GM23248 (cell line): ENCODE measurements at regions not wholly inside any gene's neighbourhood (a gene's known extent, or its start where the extent isn't known, plus 50 kb on each side); places are given as distances from the start of the nearest gene placed in this dataset.
A peak's percentile ranks its signal among the peaks of the same experiment; 100 is the strongest.

Experiments
- DNase-seq: peaks from one replicate; pipeline ENCODE4 v3.0.0-alpha.2; 2015
- H2AFZ ChIP-seq: fragments of 200-600 bp; sonication (generic); 2 replicates; pipeline ENCODE4 v1.6.1; 2016; ENCODE audit warnings: antibody characterized with exemption
- H3F3A ChIP-seq: fragments of 200-600 bp; sonication (generic); 2 replicates; pipeline ENCODE4 v1.6.1; 2016; ENCODE audit warnings: mild to moderate bottlenecking, antibody characterized with exemption, mixed run types; ENCODE audit not compliant: insufficient read depth
- H3K27ac ChIP-seq: fragments of 200-600 bp; sonication (generic); 2 replicates; pipeline ENCODE4 v1.5.1; 2016; ENCODE audit warnings: mild to moderate bottlenecking
- H3K27me3 ChIP-seq: fragments of 200-600 bp; sonication (generic); replicated peaks from 2 replicates; pipeline ENCODE4 v1.6.1; 2016; ENCODE audit warnings: mild to moderate bottlenecking; ENCODE audit not compliant: insufficient read depth
- H3K36me3 ChIP-seq: fragments of 200-600 bp; sonication (generic); 2 replicates; pipeline ENCODE4 v1.6.1; 2016; ENCODE audit warnings: low read depth, mild to moderate bottlenecking
- H3K4me1 ChIP-seq: fragments of 200-600 bp; sonication (generic); 2 replicates; pipeline ENCODE4 v1.6.1; 2016; ENCODE audit warnings: mild to moderate bottlenecking; ENCODE audit not compliant: insufficient read depth
- H3K4me2 ChIP-seq: fragments of 200-600 bp; sonication (generic); one replicate; pipeline ENCODE4 v1.6.1; 2016; ENCODE audit warnings: mild to moderate bottlenecking; ENCODE audit not compliant: unreplicated experiment
- H3K4me3 ChIP-seq: fragments of 200-600 bp; sonication (generic); 2 replicates; pipeline ENCODE4 v1.5.1; 2016; ENCODE audit warnings: mild to moderate bottlenecking
- H3K79me2 ChIP-seq: fragments of 200-600 bp; sonication (generic); 2 replicates; pipeline ENCODE4 v1.6.1; 2016; ENCODE audit warnings: mild to moderate bottlenecking; ENCODE audit not compliant: insufficient read depth
- H3K9ac ChIP-seq: fragments of 200-600 bp; sonication (generic); 2 replicates; pipeline ENCODE4 v1.6.1; 2016; ENCODE audit warnings: mild to moderate bottlenecking
- H3K9me2 ChIP-seq: fragments of 200-600 bp; sonication (generic); 2 replicates; pipeline ENCODE4 v1.6.1; 2016; ENCODE audit warnings: mixed run types, mild to moderate bottlenecking, moderate library complexity; ENCODE audit not compliant: insufficient read depth
- H3K9me3 ChIP-seq: fragments of 200-600 bp; sonication (generic); one replicate; pipeline ENCODE4 v1.6.1; 2017; ENCODE audit warnings: low read depth
- H4K20me1 ChIP-seq: fragments of 200-600 bp; sonication (generic); 2 replicates; pipeline ENCODE4 v1.6.0; 2016; ENCODE audit not compliant: insufficient read depth
- EZH2 ChIP-seq: fragments of 200-600 bp; sonication (generic); IDR thresholded peaks from 2 replicates; pipeline ENCODE4 v1.6.1; 2018; ENCODE audit warnings: antibody characterized with exemption, mild to moderate bottlenecking; ENCODE audit not compliant: insufficient read depth, poor library complexity, severe bottlenecking
- EZH2phosphoT487 ChIP-seq: fragments of 200-600 bp; sonication (generic); IDR thresholded peaks from 2 replicates; pipeline ENCODE4 v1.6.1; 2018; ENCODE audit warnings: antibody characterized with exemption, moderate library complexity, mild to moderate bottlenecking, low read depth; ENCODE audit not compliant: insufficient read depth
- WGBS, 2 experiments: methylation state at CpG; one replicate each; pipeline ENCODE4 v1.1.6; 2015 to 2017; ENCODE audit warnings: low lambda C conversion rate in 2 of 2, low coverage in 1 of 2; ENCODE audit errors: missing lambda C conversion rate in 2 of 2; 5-methylcytosine and 5-hydroxymethylcytosine counted together
- in situ Hi-C: fragments of 300-500 bp; cut with MboI; formaldehyde crosslinking; loops from 2 replicates; pipeline ENCODE4 v1.15.0; 2020

DNA sequence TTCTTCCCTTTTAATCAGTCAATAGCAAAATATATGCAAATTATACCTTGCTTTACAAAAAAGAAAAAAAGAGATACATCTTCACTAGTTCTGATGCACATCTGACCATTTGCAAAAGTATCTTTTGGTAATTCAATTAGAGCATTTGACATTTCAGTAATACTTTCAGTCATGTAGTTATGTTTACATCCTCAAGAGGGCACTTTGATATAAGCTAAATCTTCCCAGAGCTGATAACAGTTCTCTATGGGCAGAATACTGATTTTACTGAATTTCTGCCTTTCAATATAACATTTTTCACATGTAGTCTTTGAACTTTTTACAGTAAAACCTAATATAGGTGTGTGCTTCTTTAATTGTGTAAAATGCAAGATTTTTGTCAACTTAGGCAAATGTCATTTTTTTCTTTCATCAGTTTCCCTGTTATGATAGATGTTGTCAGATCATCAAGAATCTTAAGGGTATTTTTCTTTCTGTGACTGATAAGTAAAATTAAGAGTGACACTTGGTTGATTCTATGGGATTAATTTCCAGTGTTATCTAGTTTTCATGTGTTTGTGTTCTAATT is 703.5 kb upstream of the SEMA3D start:
- Histone ChIP-seq H3K27me3 (no peaks in the 10 kb centered on the region), H3K4me1 (no peaks in the 10 kb centered on the region), H3K36me3 (no peaks in the 10 kb centered on the region), H4K20me1 (no peaks in the 10 kb centered on the region), H2AFZ (no peak overlapping the region), H3F3A (no peaks in the 10 kb centered on the region), H3K79me2 (no peaks in the 10 kb centered on the region), H3K9me2 (no peaks in the 10 kb centered on the region), H3K4me3 (no peak overlapping the region), H3K4me2 (no peak overlapping the region), H3K9me3 (no peaks in the 10 kb centered on the region), H3K27ac (no peak overlapping the region), H3K9ac (no peak overlapping the region)
- DNase-seq: peak; percentile 69
- TF ChIP-seq EZH2 (no peak), EZH2phosphoT487 (no peak)
- in situ Hi-C loops: loop anchor here (10.0 kb wide), 1 partner anchor 574 kb away; no protein-coding TSS in a partner anchor

DNA sequence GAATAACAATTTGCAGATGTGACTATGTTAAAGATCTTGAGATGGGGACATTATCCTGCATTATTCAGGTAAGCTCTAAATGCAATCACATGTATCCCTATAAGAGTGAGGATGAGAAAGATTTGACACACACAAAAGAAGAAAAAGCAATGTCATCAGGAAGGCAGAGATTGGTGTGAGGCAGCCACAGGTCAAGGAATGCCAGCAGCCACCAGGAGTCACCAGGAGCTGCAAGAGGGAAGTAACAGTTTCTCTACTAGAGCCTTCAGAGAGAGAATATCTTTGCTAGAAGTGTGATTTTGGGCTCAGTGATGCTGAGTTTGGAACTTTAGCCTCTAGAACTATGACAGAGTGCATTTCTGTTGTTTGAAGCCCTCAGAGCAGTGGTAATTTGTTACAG is 700.3 kb upstream of the SEMA3D start:
- H3K9me3 ChIP-seq: no peaks in the 10 kb centered on the region
- H3K27me3 ChIP-seq: no peaks in the 10 kb centered on the region
- H3K4me3 ChIP-seq: no peak overlapping the region
- H3K4me2 ChIP-seq: no peak overlapping the region
- no peaks in the 10 kb centered on the region for H3K36me3 ChIP-seq
- no peaks in the 10 kb centered on the region for H3K4me1 ChIP-seq
- no peaks in the 10 kb centered on the region for H3K79me2 ChIP-seq
- DNase-seq: no peak
- no peaks in the 10 kb centered on the region for H3F3A ChIP-seq
- H4K20me1 ChIP-seq: no peaks in the 10 kb centered on the region
- H3K9me2 ChIP-seq: no peaks in the 10 kb centered on the region
- TF ChIP-seq EZH2phosphoT487 (no peak), EZH2 (no peak)
- H2AFZ ChIP-seq: no peak overlapping the region
- H3K9ac ChIP-seq: no peak overlapping the region
- in situ Hi-C loops: no loop called here
- no peak overlapping the region for H3K27ac ChIP-seq

DNA sequence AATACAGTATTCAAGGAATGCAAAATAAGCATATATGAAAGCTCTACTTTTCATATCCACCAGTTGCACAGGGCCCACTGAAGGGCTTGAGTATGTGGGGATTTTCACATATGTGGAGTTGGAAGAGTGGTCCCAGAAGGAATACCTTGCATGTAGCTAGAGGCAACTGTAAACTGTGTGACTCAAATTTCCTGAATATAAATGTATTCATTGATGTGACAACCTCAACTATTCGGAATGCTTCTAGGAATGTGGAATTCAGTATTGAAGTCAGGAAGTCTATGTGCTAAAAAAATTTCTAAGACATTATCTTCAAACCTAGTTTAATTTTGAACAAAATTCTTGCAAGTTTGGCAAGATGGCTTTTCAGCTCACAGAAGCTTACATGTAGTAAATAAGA is 695.5 kb upstream of the SEMA3D start:
- no peak overlapping the region for H2AFZ ChIP-seq
- WGBS, 2 experiments: 74 to 89% methylated on average over 1 of the region's 1 CpG
- in situ Hi-C loops: no loop called here
- H3K36me3 ChIP-seq: no peaks in the 10 kb centered on the region
- H3K27ac ChIP-seq: no peak overlapping the region
- H3K27me3 ChIP-seq: no peaks in the 10 kb centered on the region
- H3K4me3 ChIP-seq: no peak overlapping the region
- no peaks in the 10 kb centered on the region for H3K4me1 ChIP-seq
- no peaks in the 10 kb centered on the region for H3K9me3 ChIP-seq
- H3K9ac ChIP-seq: no peak overlapping the region
- H3K4me2 ChIP-seq: no peak overlapping the region
- no peaks in the 10 kb centered on the region for H3F3A ChIP-seq
- DNase-seq: no peak
- no peaks in the 10 kb centered on the region for H4K20me1 ChIP-seq
- H3K79me2 ChIP-seq: no peaks in the 10 kb centered on the region
- no peak for TF ChIP-seq EZH2phosphoT487
- TF ChIP-seq EZH2: no peak
- no peaks in the 10 kb centered on the region for H3K9me2 ChIP-seq

DNA sequence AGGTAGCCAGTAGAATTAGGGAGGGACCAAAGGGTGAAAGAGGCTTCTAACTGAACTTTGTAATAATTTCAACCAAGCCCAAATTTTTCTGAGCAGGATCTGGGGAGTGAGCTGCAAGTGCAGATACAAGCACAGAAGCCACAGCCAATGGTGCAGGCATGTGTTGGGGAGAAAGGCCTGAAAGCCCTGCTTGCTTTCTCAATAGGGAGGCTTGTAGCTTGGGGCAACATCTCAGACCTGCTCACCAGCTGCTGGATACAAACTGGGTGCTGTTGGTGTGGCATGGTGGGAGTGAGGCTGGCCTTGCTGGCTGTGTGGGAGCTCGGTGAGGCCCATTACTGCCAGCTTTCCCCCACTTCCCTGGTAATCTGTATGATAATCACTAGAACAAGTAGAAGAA is 688.5 kb upstream of the SEMA3D start:
- H3K36me3 ChIP-seq: no peaks in the 10 kb centered on the region
- H3K4me3 ChIP-seq: no peak overlapping the region
- H4K20me1 ChIP-seq: no peaks in the 10 kb centered on the region
- no peaks in the 10 kb centered on the region for H3K9me2 ChIP-seq
- no peaks in the 10 kb centered on the region for H3K79me2 ChIP-seq
- no peaks in the 10 kb centered on the region for H3K27me3 ChIP-seq
- no peaks in the 10 kb centered on the region for H3K9me3 ChIP-seq
- no peak overlapping the region for H2AFZ ChIP-seq
- in situ Hi-C loops: no loop called here
- H3F3A ChIP-seq: no peaks in the 10 kb centered on the region
- WGBS, 2 experiments: 72 to 75% methylated on average over 1 of the region's 1 CpG
- no peaks in the 10 kb centered on the region for H3K4me1 ChIP-seq
- TF ChIP-seq EZH2phosphoT487: no peak
- no peak for TF ChIP-seq EZH2
- H3K27ac ChIP-seq: no peak overlapping the region
- no peak for DNase-seq
- H3K9ac ChIP-seq: no peak overlapping the region
- H3K4me2 ChIP-seq: no peak overlapping the region

GRCh38 chr7:85866540-85866939 is 679.7 kb upstream of the SEMA3D start:
- Histone ChIP-seq H3K36me3 (no peaks in the 10 kb centered on the region), H3K4me3 (no peak overlapping the region), H3K9me3 (no peaks in the 10 kb centered on the region), H3K27me3 (no peaks in the 10 kb centered on the region), H3K4me2 (no peak overlapping the region), H3K79me2 (no peaks in the 10 kb centered on the region), H3K9me2 (no peaks in the 10 kb centered on the region), H3K27ac (no peak overlapping the region), H3K9ac (no peak overlapping the region), H4K20me1 (no peaks in the 10 kb centered on the region), H2AFZ (no peak overlapping the region), H3K4me1 (no peaks in the 10 kb centered on the region), H3F3A (no peaks in the 10 kb centered on the region)
- DNase-seq: no peak
- WGBS, 2 experiments: 66 to 70% methylated on average over 4 of the region's 4 CpGs
- in situ Hi-C loops: no loop called here
- TF ChIP-seq EZH2phosphoT487: no peak
- TF ChIP-seq EZH2: no peak
